HepG2 (cell line): ENCODE measurements at regions not wholly inside any gene's neighbourhood (a gene's known extent, or its start where the extent isn't known, plus 50 kb on each side); places are given as distances from the start of the nearest gene placed in this dataset.

Experiments used
- ATAC-seq: fragments of 200-7000 bp; cut with Tn5 transposase; 3 replicates; pipeline ENCODE4 v1.9.1; 2020; ENCODE audit warnings: mild to moderate bottlenecking, moderate library complexity
- BruUV-seq: library from RNA; stranded (reverse); fragments of 400-500 nt; replicated peaks from 2 replicates; lab custom pipeline; 2021; lab: Mats Ljungman, UMichigan
- CTCF ChIA-PET: fragments of 300-600 bp; formaldehyde crosslinking; extraction: SDS; loops from one replicate; lab custom pipeline; 2021; ENCODE audit warnings: low total read pairs, inconsistent platforms, low intra/inter-chr PET ratio; lab: Yijun Ruan, JAX
- POLR2A ChIA-PET: fragments of 350-600 bp; sonication (Branson Sonifier 250); formaldehyde crosslinking; loops from one replicate; lab custom pipeline; 2020; ENCODE audit warnings: antibody characterized with exemption, inconsistent platforms; lab: Yijun Ruan, JAX
- DNase-seq: peaks from one replicate; pipeline ENCODE4 v3.0.0-alpha.2; 2015; ENCODE audit warnings: low spot score
- FAIRE-seq: peaks from 3 replicates; lab custom pipeline; 2011; peaks lifted over from hg19 to GRCh38; lab: Jason Lieb, UNC
- H2AFZ ChIP-seq: one replicate; pipeline ENCODE4 v1.6.1; 2011; ENCODE audit warnings: low read length, inconsistent platforms
- H3K27ac ChIP-seq: fragments of 300-600 bp; 3 replicates; pipeline ENCODE4 v1.8.0; 2011; ENCODE audit warnings: mixed run types, mild to moderate bottlenecking, mixed read lengths, low read length, inconsistent platforms; ENCODE audit not compliant: insufficient read depth; ENCODE audit errors: extremely low read length
- H3K27me3 ChIP-seq, 2 experiments: fragments of 200-600 bp in 1 of 2; 2 replicates in 1 of 2; 3 replicates in 1 of 2; pipeline versions ENCODE4 v1.6.0 to v1.8.0; 2011; ENCODE audit warnings: low read length in 2 of 2, mild to moderate bottlenecking in 2 of 2, moderate library complexity in 2 of 2, inconsistent platforms in 1 of 2; ENCODE audit not compliant: insufficient read depth in 2 of 2, control insufficient read depth in 1 of 2
- H3K36me3 ChIP-seq, 2 experiments: fragments of 200-600 bp in 1 of 2; replicated peaks in 1 of 2; 2 replicates in 1 of 2; 3 replicates in 1 of 2; pipeline versions ENCODE4 v1.5.1 to v1.8.0; 2011; ENCODE audit warnings: low read length in 2 of 2, inconsistent platforms in 1 of 2; ENCODE audit not compliant: insufficient read depth in 2 of 2, control insufficient read depth in 1 of 2
- H3K4me1 ChIP-seq: 2 replicates; pipeline ENCODE4 v1.5.1; 2012; ENCODE audit warnings: low read length, inconsistent platforms; ENCODE audit not compliant: insufficient read depth
- H3K4me2 ChIP-seq: 2 replicates; pipeline ENCODE4 v1.6.0; 2011; ENCODE audit warnings: low read depth, low read length, inconsistent platforms
- H3K4me3 ChIP-seq, 3 experiments: fragments of 200-600 bp in 1 of 3; sonication (generic), shearing (Covaris generic) in 1 of 3; replicated peaks in 1 of 3; 2 replicates each; pipeline ENCODE4 v1.5.1; 2011 to 2016; ENCODE audit warnings: low read length in 3 of 3, inconsistent platforms in 2 of 3, low read depth in 2 of 3, mild to moderate bottlenecking in 2 of 3, control low read depth in 1 of 3, mixed read lengths in 1 of 3; ENCODE audit not compliant: insufficient read depth in 1 of 3
- H3K79me2 ChIP-seq: one replicate; pipeline ENCODE4 v1.6.1; 2011; ENCODE audit warnings: low read length, inconsistent platforms; ENCODE audit not compliant: insufficient read depth
- H3K9ac ChIP-seq: 2 replicates; pipeline ENCODE4 v1.6.0; 2011; ENCODE audit warnings: mild to moderate bottlenecking, low read depth, low read length, inconsistent platforms; ENCODE audit not compliant: insufficient read depth
- H3K9me3 ChIP-seq: 2 replicates; pipeline ENCODE4 v1.5.1; 2012; ENCODE audit warnings: mild to moderate bottlenecking, low read length
- H4K20me1 ChIP-seq: 2 replicates; pipeline ENCODE4 v1.6.0; 2011; ENCODE audit warnings: inconsistent platforms, mild to moderate bottlenecking, low read length, moderate library complexity; ENCODE audit not compliant: insufficient read depth
- ATF2 ChIP-seq: sonication (generic); formaldehyde crosslinking; IDR thresholded peaks from 2 replicates; pipeline ENCODE4 v1.4.0; 2020; ENCODE audit warnings: missing genetic modification reagents
- ATM ChIP-seq: fragments of 450-650 bp; IDR thresholded peaks from 2 replicates; pipeline ENCODE4 v1.7.1; 2017; ENCODE audit warnings: mild to moderate bottlenecking, borderline replicate concordance
- DRAP1 ChIP-seq: IDR thresholded peaks from 2 replicates; pipeline ENCODE4 v1.6.1; 2016; ENCODE audit warnings: missing genetic modification reagents, missing compliant biosample characterization
- KLF12 ChIP-seq: sonication (generic); formaldehyde crosslinking; IDR thresholded peaks from 2 replicates; pipeline ENCODE4 v1.4.0; 2020; ENCODE audit warnings: missing genetic modification reagents, borderline replicate concordance
- NFE2L2 ChIP-seq: fragments of 150-350 bp; IDR thresholded peaks from 2 replicates; pipeline ENCODE4 v1.6.1; 2014; ENCODE audit warnings: low read length
- PAWR ChIP-seq: sonication (generic); formaldehyde crosslinking; IDR thresholded peaks from 2 replicates; pipeline ENCODE4 v1.4.0; 2020; ENCODE audit warnings: missing genetic modification reagents, mild to moderate bottlenecking, borderline replicate concordance
- POLR2A ChIP-seq, 2 experiments: IDR thresholded peaks; 2 replicates each; pipeline ENCODE4 v1.6.1; 2011; ENCODE audit warnings: low read depth in 2 of 2, low read length in 2 of 2, mild to moderate bottlenecking in 1 of 2, moderate library complexity in 1 of 2; ENCODE audit not compliant: insufficient read depth in 1 of 2
- REL ChIP-seq: sonication (generic); formaldehyde crosslinking; conservative IDR thresholded peaks from 2 replicates; pipeline ENCODE4 v1.8.0; 2022; ENCODE audit warnings: mild to moderate bottlenecking, missing genetic modification reagents, moderate library complexity
- RXRA ChIP-seq: sonication (generic); formaldehyde crosslinking; IDR thresholded peaks from 2 replicates; pipeline ENCODE4 v1.5.1; 2020; ENCODE audit warnings: missing genetic modification reagents
- SMAD1 ChIP-seq: sonication (generic); formaldehyde crosslinking; IDR thresholded peaks from 2 replicates; pipeline ENCODE4 v1.4.0; 2020; ENCODE audit warnings: missing genetic modification reagents, low read depth, mild to moderate bottlenecking, borderline replicate concordance
- SOX5 ChIP-seq: IDR thresholded peaks from 2 replicates; pipeline ENCODE4 v1.6.1; 2016; ENCODE audit warnings: borderline replicate concordance
- TRIM24 ChIP-seq: sonication (generic); formaldehyde crosslinking; IDR thresholded peaks from 2 replicates; pipeline ENCODE4 v1.8.0; 2022; ENCODE audit warnings: mild to moderate bottlenecking, missing genetic modification reagents
- ZBTB14 ChIP-seq: sonication (generic); formaldehyde crosslinking; IDR thresholded peaks from 2 replicates; pipeline ENCODE4 v1.4.0; 2020; ENCODE audit warnings: missing genetic modification reagents
- ZNF264 ChIP-seq: sonication (generic); formaldehyde crosslinking; IDR thresholded peaks from 2 replicates; pipeline ENCODE4 v1.4.0; 2020; ENCODE audit warnings: missing genetic modification reagents
- ZNF274 ChIP-seq: sonication (generic); formaldehyde crosslinking; IDR thresholded peaks from 2 replicates; pipeline ENCODE4 v1.5.1; 2020; ENCODE audit warnings: mild to moderate bottlenecking, missing genetic modification reagents
- ZNF549 ChIP-seq: sonication (generic); formaldehyde crosslinking; IDR thresholded peaks from 2 replicates; pipeline ENCODE4 v1.5.0; 2020; ENCODE audit warnings: missing genetic modification reagents
- ZNF709 ChIP-seq: sonication (generic); formaldehyde crosslinking; IDR thresholded peaks from 2 replicates; pipeline ENCODE4 v1.5.0; 2020; ENCODE audit warnings: mild to moderate bottlenecking, missing genetic modification reagents
- ZNF777 ChIP-seq: sonication (generic); formaldehyde crosslinking; IDR thresholded peaks from 2 replicates; pipeline ENCODE4 v1.4.0; 2020; ENCODE audit warnings: missing genetic modification reagents
- ZSCAN9 ChIP-seq: IDR thresholded peaks from 2 replicates; pipeline ENCODE4 v1.6.1; 2016; ENCODE audit warnings: borderline replicate concordance
- WGBS: methylation state at CpG from one replicate; pipeline ENCODE4 v1.1.6; 2017; ENCODE audit warnings: low lambda C conversion rate; 5-methylcytosine and 5-hydroxymethylcytosine counted together
- in situ Hi-C: cut with HindIII; loops from 2 replicates; pipeline ENCODE4 v1.10.0; 2017; ENCODE audit warnings: low pct_unique_long_range_greater_than_20kb; ENCODE audit not compliant: extremely low pct_ligation_motif_present
- intact Hi-C: fragments of 100-400 bp; cut with micrococcal nuclease; formaldehyde crosslinking; loops from one replicate; pipeline ENCODE4 v1.10.0; 2022; ENCODE audit not compliant: unreplicated experiment
- TF ChIP-seq, protein P1 (sequence below): sonication (generic); formaldehyde crosslinking; IDR thresholded peaks from 2 replicates; pipeline ENCODE4 v1.4.0; 2020; ENCODE audit warnings: low read depth, mild to moderate bottlenecking, missing genetic modification reagents

DNA sequence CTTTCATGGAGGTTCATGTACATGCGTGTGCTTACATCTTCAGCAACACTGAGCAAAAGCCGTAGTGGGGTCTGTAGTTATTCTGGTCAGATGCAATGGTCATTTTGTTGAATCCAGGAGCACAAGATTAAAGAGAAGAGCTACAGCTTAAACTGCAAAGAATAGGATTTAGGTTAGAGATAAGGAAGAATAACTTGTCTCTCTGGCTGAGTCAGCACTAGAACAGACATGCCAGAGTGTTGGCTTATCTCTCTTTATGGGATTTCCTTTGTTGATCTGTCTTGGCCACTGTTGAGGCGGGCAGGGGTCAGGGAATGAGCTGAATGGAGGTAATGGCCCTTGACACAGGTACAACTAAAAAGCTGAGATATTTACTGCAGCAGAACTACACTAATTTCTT, 473.5 kb downstream of the CCSER2 start:
- no peaks in the 10 kb centered on the region for H3K9me3 ChIP-seq
- ATAC-seq (no peak), FAIRE-seq (no peak), DNase-seq (no peak)
- intact Hi-C loops: no loop called here
- H3K4me3 ChIP-seq: no peak overlapping the region
- H3K9ac ChIP-seq: no peak overlapping the region
- no peaks in the 10 kb centered on the region for H3K4me1 ChIP-seq
- ChIA-PET POLR2A (no interaction called here), CTCF (no interaction called here)
- no TSS peak for BruUV-seq
- WGBS: 0% methylated on average over 3 of the region's 3 CpGs
- H3K27me3 ChIP-seq: no peaks in the 10 kb centered on the region; a peak in 1 of 5 replicates
- in situ Hi-C loops: no loop called here
- no peaks in the 10 kb centered on the region for H3K79me2 ChIP-seq
- no peak overlapping the region for H3K27ac ChIP-seq
- H3K36me3 ChIP-seq: no peaks in the 10 kb centered on the region
- H3K4me2 ChIP-seq: no peak overlapping the region
- H4K20me1 ChIP-seq: no peaks in the 10 kb centered on the region
- TF ChIP-seq REL (CRISPR knock-in tag): no peak
- TF ChIP-seq NFE2L2: no peak
- no peak for TF ChIP-seq PAWR (CRISPR knock-in tag)
- no peak for TF ChIP-seq ZNF274 (CRISPR knock-in tag)
- no peak for TF ChIP-seq ZNF549 (CRISPR knock-in tag)
- no peak for TF ChIP-seq TRIM24 (CRISPR knock-in tag)
- TF ChIP-seq ZNF777 (CRISPR knock-in tag): no peak
- TF ChIP-seq POLR2A (IDR thresholded peaks at IDR 0.05; ENCODE audit: insufficient read depth in 1 of 2, low read depth in 2 of 2, low read length in 2 of 2): no peak
- TF ChIP-seq ZNF709 (CRISPR knock-in tag): no peak
- no peak for TF ChIP-seq ZBTB14
- TF ChIP-seq ZNF264 (CRISPR knock-in tag): no peak
- no peak for TF ChIP-seq SMAD1 (CRISPR knock-in tag)
- TF ChIP-seq, protein P1, sequence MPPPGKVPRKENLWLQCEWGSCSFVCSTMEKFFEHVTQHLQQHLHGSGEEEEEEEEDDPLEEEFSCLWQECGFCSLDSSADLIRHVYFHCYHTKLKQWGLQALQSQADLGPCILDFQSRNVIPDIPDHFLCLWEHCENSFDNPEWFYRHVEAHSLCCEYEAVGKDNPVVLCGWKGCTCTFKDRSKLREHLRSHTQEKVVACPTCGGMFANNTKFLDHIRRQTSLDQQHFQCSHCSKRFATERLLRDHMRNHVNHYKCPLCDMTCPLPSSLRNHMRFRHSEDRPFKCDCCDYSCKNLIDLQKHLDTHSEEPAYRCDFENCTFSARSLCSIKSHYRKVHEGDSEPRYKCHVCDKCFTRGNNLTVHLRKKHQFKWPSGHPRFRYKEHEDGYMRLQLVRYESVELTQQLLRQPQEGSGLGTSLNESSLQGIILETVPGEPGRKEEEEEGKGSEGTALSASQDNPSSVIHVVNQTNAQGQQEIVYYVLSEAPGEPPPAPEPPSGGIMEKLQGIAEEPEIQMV (CRISPR knock-in tag): no peak
- no peak for TF ChIP-seq ZSCAN9 (CRISPR knock-in tag)
- no peak for TF ChIP-seq KLF12 (CRISPR knock-in tag)
- no peak for TF ChIP-seq ATF2 (CRISPR knock-in tag)
- no peak for TF ChIP-seq DRAP1 (CRISPR knock-in tag)
- no peak for TF ChIP-seq RXRA
- TF ChIP-seq SOX5: no peak
- no peak for TF ChIP-seq ATM
- H2AFZ ChIP-seq: no peak overlapping the region
